Stimulated activated CD4-positive, alpha-beta T cell treated with anti-CD3 and anti-CD28 coated beads, Interleukin-12 subunit alpha, Interleukin-12 subunit beta, amount 100 ng/mL, for 24 hours (primary cell): ENCODE measurements at regions not wholly inside any gene's neighbourhood (a gene's known extent, or its start where the extent isn't known, plus 50 kb on each side); places are given as distances from the start of the nearest gene placed in this dataset.
A peak's percentile ranks its signal among the peaks of the same experiment; 100 is the strongest.

Experiments
- DNase-seq, 2 experiments: peaks; one replicate each; pipeline ENCODE4 v3.0.0-alpha.2; 2020; ENCODE audit warnings: low read depth in 2 of 2

GRCh38 chr3:68163062-68163461 lies 508.6 kb upstream of the SUCLG2 start:
- DNase-seq = no peak

GRCh38 chr3:68162644-68163043 lies 508.2 kb upstream of the SUCLG2 start:
- DNase-seq = no peak

- no peak for DNase-seq
Measured at GRCh38 chr3:68151359-68151758, 496.9 kb upstream of the SUCLG2 start.

- DNase-seq = no peak
Measured at GRCh38 chr3:68148447-68148846, 494.0 kb upstream of the SUCLG2 start.

GRCh38 chr3:68142441-68142840 lies 488.0 kb upstream of the SUCLG2 start:
- DNase-seq = no peak

- DNase-seq = no peak
Measured at GRCh38 chr3:68139897-68140296, 485.5 kb upstream of the SUCLG2 start.

GRCh38 chr3:68136411-68136810 lies 482.0 kb upstream of the SUCLG2 start:
- no peak for DNase-seq

GRCh38 chr3:68135067-68135466 lies 480.7 kb upstream of the SUCLG2 start:
- DNase-seq = no peak

- DNase-seq = no peak
Measured at GRCh38 chr3:68129065-68129464, 474.7 kb upstream of the SUCLG2 start.

- no peak for DNase-seq
Measured at GRCh38 chr3:68123231-68123630, 468.8 kb upstream of the SUCLG2 start.

GRCh38 chr3:68121287-68121686 lies 466.9 kb upstream of the SUCLG2 start:
- no peak for DNase-seq

GRCh38 chr3:68116580-68116979 lies 462.2 kb upstream of the SUCLG2 start:
- DNase-seq = no peak

- DNase-seq = no peak
Measured at GRCh38 chr3:68103811-68104210, 449.4 kb upstream of the SUCLG2 start.

GRCh38 chr3:68090571-68090970 lies 436.2 kb upstream of the SUCLG2 start:
- DNase-seq = no peak

- no peak for DNase-seq
Measured at GRCh38 chr3:68089572-68090011, 435.2 kb upstream of the SUCLG2 start.

- no peak for DNase-seq
Measured at GRCh38 chr3:68088636-68089035, 434.2 kb upstream of the SUCLG2 start.

GRCh38 chr3:68088216-68088615 lies 433.8 kb upstream of the SUCLG2 start:
- peak in 1 of 2 experiments; percentile 26 for DNase-seq

- no peak for DNase-seq
Measured at GRCh38 chr3:68072062-68072461, 417.6 kb upstream of the SUCLG2 start.

- no peak for DNase-seq
Measured at GRCh38 chr3:68070186-68070585, 415.8 kb upstream of the SUCLG2 start.

- no peak for DNase-seq
Measured at GRCh38 chr3:68067314-68067713, 412.9 kb upstream of the SUCLG2 start.

GRCh38 chr3:68062926-68063325 lies 408.5 kb upstream of the SUCLG2 start:
- DNase-seq = no peak

- DNase-seq = no peak
Measured at GRCh38 chr3:68060910-68061309, 406.5 kb upstream of the SUCLG2 start.

- DNase-seq = no peak
Measured at GRCh38 chr3:68060191-68060590, 405.8 kb upstream of the SUCLG2 start.

GRCh38 chr3:68059628-68060152 lies 405.3 kb upstream of the SUCLG2 start:
- DNase-seq = no peak
